ENCODE measurements at regions not wholly inside any gene's neighbourhood (a gene's known extent, or its start where the extent isn't known, plus 50 kb on each side); places are given as distances from the start of the nearest gene placed in this dataset.

DNA sequence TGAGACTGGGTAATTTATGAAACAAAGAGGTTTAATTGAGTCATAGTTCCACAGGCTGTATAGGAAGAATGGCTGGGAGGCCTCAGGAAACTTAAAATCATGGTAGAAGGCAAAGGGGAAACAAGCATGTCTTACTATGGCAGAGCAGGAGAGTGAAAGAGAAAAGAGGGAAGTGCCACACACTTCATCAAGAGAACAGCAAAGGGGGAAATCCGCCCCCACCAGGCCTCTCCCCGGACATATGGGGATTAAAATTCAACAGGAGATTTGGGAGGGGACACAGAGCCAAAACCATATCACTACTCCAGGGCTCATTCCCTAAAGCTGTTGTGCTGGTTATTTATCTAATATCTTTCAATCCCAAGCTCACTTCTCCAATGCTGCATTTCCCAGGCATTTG is 50.2 kb upstream of the NR3C1 start:
- TF ChIP-seq, protein P1, sequence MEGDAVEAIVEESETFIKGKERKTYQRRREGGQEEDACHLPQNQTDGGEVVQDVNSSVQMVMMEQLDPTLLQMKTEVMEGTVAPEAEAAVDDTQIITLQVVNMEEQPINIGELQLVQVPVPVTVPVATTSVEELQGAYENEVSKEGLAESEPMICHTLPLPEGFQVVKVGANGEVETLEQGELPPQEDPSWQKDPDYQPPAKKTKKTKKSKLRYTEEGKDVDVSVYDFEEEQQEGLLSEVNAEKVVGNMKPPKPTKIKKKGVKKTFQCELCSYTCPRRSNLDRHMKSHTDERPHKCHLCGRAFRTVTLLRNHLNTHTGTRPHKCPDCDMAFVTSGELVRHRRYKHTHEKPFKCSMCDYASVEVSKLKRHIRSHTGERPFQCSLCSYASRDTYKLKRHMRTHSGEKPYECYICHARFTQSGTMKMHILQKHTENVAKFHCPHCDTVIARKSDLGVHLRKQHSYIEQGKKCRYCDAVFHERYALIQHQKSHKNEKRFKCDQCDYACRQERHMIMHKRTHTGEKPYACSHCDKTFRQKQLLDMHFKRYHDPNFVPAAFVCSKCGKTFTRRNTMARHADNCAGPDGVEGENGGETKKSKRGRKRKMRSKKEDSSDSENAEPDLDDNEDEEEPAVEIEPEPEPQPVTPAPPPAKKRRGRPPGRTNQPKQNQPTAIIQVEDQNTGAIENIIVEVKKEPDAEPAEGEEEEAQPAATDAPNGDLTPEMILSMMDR (IDR thresholded peaks at IDR 0.05): no peak
- TF ChIP-seq EZH2 (IDR thresholded peaks at IDR 0.05): no peak
